H1 (cell line): ENCODE measurements at regions not wholly inside any gene's neighbourhood (a gene's known extent, or its start where the extent isn't known, plus 50 kb on each side); places are given as distances from the start of the nearest gene placed in this dataset.

Experiments
- SIN3A ChIP-seq, 2 experiments: IDR thresholded peaks in 1 of 2; conservative IDR thresholded peaks in 1 of 2; 2 replicates each; pipeline ENCODE4 v1.6.1; 2011 to 2012; ENCODE audit warnings: low read length in 2 of 2, improper control_type of control experiment in 1 of 2, low read depth in 1 of 2, mild to moderate bottlenecking in 1 of 2

DNA sequence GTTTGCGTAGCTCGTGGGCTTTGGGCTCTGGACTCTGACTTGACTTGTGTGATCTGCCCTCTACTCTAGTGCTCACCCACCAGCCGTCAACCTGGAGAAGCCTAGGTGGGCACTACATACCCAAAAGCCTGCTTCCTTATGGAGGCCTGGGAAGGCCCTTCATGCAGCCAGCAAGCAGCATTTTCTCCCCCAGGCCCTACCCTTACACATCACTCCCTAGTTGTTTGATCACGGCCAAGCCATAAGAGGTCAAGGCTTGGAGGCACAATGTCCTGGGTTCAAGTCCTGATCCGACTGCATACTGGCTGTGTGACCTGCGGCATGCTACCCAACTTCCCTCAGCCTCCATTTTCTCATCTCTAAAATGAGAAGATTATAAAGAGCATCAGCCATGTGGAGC, 151.3 kb upstream of the EGFLAM start (continued):
- TF ChIP-seq SIN3A (conservative IDR thresholded peaks at IDR 0.05 in 1 of 2, IDR thresholded peaks at IDR 0.05 in 1 of 2; ENCODE audit: low read depth in 1 of 2, low read length in 2 of 2), result no peak
- TF ChIP-seq, all 59 proteins: peak for 0
